HG02885 (cell line): ENCODE measurements at regions not wholly inside any gene's neighbourhood (a gene's known extent, or its start where the extent isn't known, plus 50 kb on each side); places are given as distances from the start of the nearest gene placed in this dataset.
"Not testable (repeated sequence)": the region's sequence is repeated elsewhere in the genome, so short reads cannot be mapped to it uniquely, and the experiment has no call there.

Experiments
- ATAC-seq: cut with Tn5 transposase; IDR thresholded peaks from one replicate; pipeline ENCODE4 v1.9.1; 2021; ENCODE audit warnings: mild to moderate bottlenecking; ENCODE audit not compliant: unreplicated experiment, poor library complexity

GRCh38 chr1:99533909-99534637 lies 111.8 kb upstream of the PALMD start:
- ATAC-seq = no peak

- no peak for ATAC-seq
These were observed 111.3 kb upstream of the PALMD start for GRCh38 chr1:99534638-99534930.

GRCh38 chr1:99535470-99536164 lies 110.3 kb upstream of the PALMD start:
- no peak for ATAC-seq

- ATAC-seq = no peak
These were observed 107.9 kb upstream of the PALMD start for GRCh38 chr1:99537886-99538617.

- ATAC-seq = no peak
These were observed 107.3 kb upstream of the PALMD start for GRCh38 chr1:99538618-99538956.

- ATAC-seq = no peak
These were observed 106.8 kb upstream of the PALMD start for GRCh38 chr1:99539131-99539530.

GRCh38 chr1:99540744-99541143 lies 105.2 kb upstream of the PALMD start:
- no peak for ATAC-seq

GRCh38 chr1:99544328-99544727 lies 101.6 kb upstream of the PALMD start:
- ATAC-seq = peak; percentile 51

GRCh38 chr1:99546432-99547416 lies 99.2 kb upstream of the PALMD start:
- no peak for ATAC-seq

GRCh38 chr1:99548943-99549605 lies 96.8 kb upstream of the PALMD start:
- ATAC-seq = no peak

GRCh38 chr1:99550198-99550597 lies 95.7 kb upstream of the PALMD start:
- no peak for ATAC-seq

- no peak for ATAC-seq
These were observed 93.9 kb upstream of the PALMD start for GRCh38 chr1:99551812-99552614.

- no peak for ATAC-seq
These were observed 92.6 kb upstream of the PALMD start for GRCh38 chr1:99553301-99553700.

- not testable (repeated sequence) for ATAC-seq
These were observed 92.1 kb upstream of the PALMD start for GRCh38 chr1:99553819-99554218.

- no peak for ATAC-seq
These were observed 91.2 kb upstream of the PALMD start for GRCh38 chr1:99554727-99555126.

- ATAC-seq = no peak
These were observed 88.2 kb upstream of the PALMD start for GRCh38 chr1:99557546-99558202.

- no peak for ATAC-seq
These were observed 86.7 kb upstream of the PALMD start for GRCh38 chr1:99559166-99559565.

- ATAC-seq = no peak
These were observed 85.5 kb upstream of the PALMD start for GRCh38 chr1:99560207-99561040.
